Vagina (tissue), 2 donors: ENCODE measurements at regions not wholly inside any gene's neighbourhood (a gene's known extent, or its start where the extent isn't known, plus 50 kb on each side); places are given as distances from the start of the nearest gene placed in this dataset.

Experiments used
- DNase-seq, 2 donors: peaks; one replicate each; pipeline ENCODE4 v3.0.0-alpha.2; 2017; ENCODE audit errors: extremely low spot score in 2 of 2
- H3K27ac ChIP-seq: fragments of 200-600 bp; sonication (generic); one replicate; pipeline ENCODE4 v1.5.1; 2019
- H3K27me3 ChIP-seq: fragments of 200-600 bp; sonication (generic); one replicate; pipeline ENCODE4 v1.5.1; 2019
- H3K36me3 ChIP-seq, 2 donors: fragments of 200-600 bp; sonication (generic); one replicate each; pipeline ENCODE4 v1.5.1; 2017 to 2019
- H3K4me1 ChIP-seq: fragments of 200-600 bp; sonication (generic); one replicate; pipeline ENCODE4 v1.5.1; 2019
- H3K4me3 ChIP-seq, 2 donors: fragments of 200-600 bp; sonication (generic); 1 replicate in 1 of 2; 2 replicates in 1 of 2; pipeline ENCODE4 v1.5.1; 2016 to 2019
- H3K9me3 ChIP-seq: fragments of 200-600 bp; sonication (generic); one replicate; pipeline ENCODE4 v1.5.1; 2019
- POLR2A ChIP-seq, 2 donors: fragments of 450-650 bp; IDR thresholded peaks; one replicate each; pipeline ENCODE4 v1.6.1; 2017; ENCODE audit warnings: antibody characterized with exemption in 2 of 2, mild to moderate bottlenecking in 2 of 2, moderate library complexity in 2 of 2
- POLR2AphosphoS5 ChIP-seq, 2 donors: sonication (generic); formaldehyde crosslinking; IDR thresholded peaks; one replicate each; pipeline ENCODE4 v1.9.0; 2017; ENCODE audit warnings: antibody characterized with exemption in 2 of 2, mild to moderate bottlenecking in 2 of 2, low read depth in 1 of 2; ENCODE audit not compliant: insufficient read depth in 1 of 2
- intact Hi-C: fragments of 100-400 bp; cut with DNase I; formaldehyde crosslinking; loops from one replicate; pipeline ENCODE4 v1.15.1; 2023
- TF ChIP-seq, protein P1 (sequence below), 3 experiments: fragments of 450-650 bp in 2 of 3; fragments of 200-600 bp in 1 of 3; sonication (generic) in 1 of 3; IDR thresholded peaks; one replicate each; pipeline ENCODE4 v1.5.1; 2017 to 2019; ENCODE audit warnings: antibody characterized with exemption in 3 of 3, mild to moderate bottlenecking in 2 of 3, moderate library complexity in 2 of 3

GRCh38 chr12:127278351-127278750, 988.6 kb upstream of the TMEM132C start:
- Histone ChIP-seq H3K4me3 (no peak overlapping the region), H3K36me3 (no peaks in the 10 kb centered on the region), H3K4me1 (no peaks in the 10 kb centered on the region), H3K27me3 (no peaks in the 10 kb centered on the region), H3K27ac (no peak overlapping the region), H3K9me3 (no peaks in the 10 kb centered on the region)
- TF ChIP-seq POLR2AphosphoS5 (IDR thresholded peaks at IDR 0.05; ENCODE audit: insufficient read depth in 1 of 2, low read depth in 1 of 2) = no peak
- TF ChIP-seq, protein P1, sequence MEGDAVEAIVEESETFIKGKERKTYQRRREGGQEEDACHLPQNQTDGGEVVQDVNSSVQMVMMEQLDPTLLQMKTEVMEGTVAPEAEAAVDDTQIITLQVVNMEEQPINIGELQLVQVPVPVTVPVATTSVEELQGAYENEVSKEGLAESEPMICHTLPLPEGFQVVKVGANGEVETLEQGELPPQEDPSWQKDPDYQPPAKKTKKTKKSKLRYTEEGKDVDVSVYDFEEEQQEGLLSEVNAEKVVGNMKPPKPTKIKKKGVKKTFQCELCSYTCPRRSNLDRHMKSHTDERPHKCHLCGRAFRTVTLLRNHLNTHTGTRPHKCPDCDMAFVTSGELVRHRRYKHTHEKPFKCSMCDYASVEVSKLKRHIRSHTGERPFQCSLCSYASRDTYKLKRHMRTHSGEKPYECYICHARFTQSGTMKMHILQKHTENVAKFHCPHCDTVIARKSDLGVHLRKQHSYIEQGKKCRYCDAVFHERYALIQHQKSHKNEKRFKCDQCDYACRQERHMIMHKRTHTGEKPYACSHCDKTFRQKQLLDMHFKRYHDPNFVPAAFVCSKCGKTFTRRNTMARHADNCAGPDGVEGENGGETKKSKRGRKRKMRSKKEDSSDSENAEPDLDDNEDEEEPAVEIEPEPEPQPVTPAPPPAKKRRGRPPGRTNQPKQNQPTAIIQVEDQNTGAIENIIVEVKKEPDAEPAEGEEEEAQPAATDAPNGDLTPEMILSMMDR (IDR thresholded peaks at IDR 0.05) = no peak
- no peak for TF ChIP-seq POLR2A (IDR thresholded peaks at IDR 0.05)
- DNase-seq = peak in 1 of 2 donors; percentile 62
- intact Hi-C loops = no loop called here

- TF ChIP-seq POLR2AphosphoS5 (IDR thresholded peaks at IDR 0.05; ENCODE audit: insufficient read depth in 1 of 2, low read depth in 1 of 2) = no peak
- TF ChIP-seq, protein P1 (IDR thresholded peaks at IDR 0.05) = peak; percentile 34 to 55 (median 51)
- DNase-seq = no peak
- Histone ChIP-seq H3K4me1 (no peaks in the 10 kb centered on the region), H3K9me3 (no peaks in the 10 kb centered on the region), H3K36me3 (no peaks in the 10 kb centered on the region), H3K4me3 (no peak overlapping the region), H3K27ac (no peak overlapping the region), H3K27me3 (no peaks in the 10 kb centered on the region)
- intact Hi-C loops = no loop called here
These were observed 986.3 kb upstream of the TMEM132C start for GRCh38 chr12:127280393-127281275.

DNA sequence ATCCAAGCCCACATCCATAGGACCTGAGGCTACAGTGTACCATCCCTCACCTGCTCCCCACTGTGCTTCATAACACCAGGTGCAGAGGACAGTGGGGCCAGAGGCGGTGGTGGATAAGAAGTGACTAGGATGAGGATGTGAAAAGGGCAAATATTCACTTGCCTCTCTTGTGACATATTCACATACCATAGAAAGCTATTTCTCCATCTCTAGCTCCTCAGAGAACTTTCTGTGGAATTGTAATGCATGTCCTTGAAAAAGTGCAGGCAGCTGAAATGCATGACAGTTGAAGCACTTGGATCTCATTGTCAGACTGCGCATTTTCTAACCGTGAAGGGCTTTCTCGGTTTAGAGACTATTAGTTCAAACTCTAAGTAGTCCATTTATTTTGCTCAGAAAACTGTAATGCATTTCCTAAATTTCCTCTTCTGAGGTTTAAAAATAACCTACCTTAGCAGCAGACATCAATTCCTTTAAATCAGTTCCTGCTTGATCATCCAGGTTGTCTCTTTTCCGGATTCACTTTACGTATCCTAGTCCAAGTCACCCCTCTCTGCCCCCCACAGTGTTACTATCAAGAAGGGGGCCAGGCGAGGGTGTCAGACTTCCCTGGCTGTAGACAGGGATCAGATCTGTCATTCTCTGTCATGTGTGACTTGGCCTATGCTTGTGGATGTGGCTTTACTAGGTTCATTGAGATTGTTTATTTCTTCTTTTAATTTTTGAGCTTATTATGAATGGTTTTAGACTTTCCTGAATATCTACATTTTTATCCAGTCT, 984.0 kb upstream of the TMEM132C start:
- intact Hi-C loops = no loop called here
- no peak overlapping the region for H3K27ac ChIP-seq
- no peaks in the 10 kb centered on the region for H3K36me3 ChIP-seq
- no peaks in the 10 kb centered on the region for H3K4me1 ChIP-seq
- no peak for TF ChIP-seq POLR2AphosphoS5 (IDR thresholded peaks at IDR 0.05; ENCODE audit: insufficient read depth in 1 of 2, low read depth in 1 of 2)
- no peak for TF ChIP-seq POLR2A (IDR thresholded peaks at IDR 0.05)
- TF ChIP-seq, protein P1 (IDR thresholded peaks at IDR 0.05) = no peak
- no peaks in the 10 kb centered on the region for H3K27me3 ChIP-seq
- H3K9me3 ChIP-seq = no peaks in the 10 kb centered on the region
- no peak overlapping the region for H3K4me3 ChIP-seq
- no peak for DNase-seq

DNA sequence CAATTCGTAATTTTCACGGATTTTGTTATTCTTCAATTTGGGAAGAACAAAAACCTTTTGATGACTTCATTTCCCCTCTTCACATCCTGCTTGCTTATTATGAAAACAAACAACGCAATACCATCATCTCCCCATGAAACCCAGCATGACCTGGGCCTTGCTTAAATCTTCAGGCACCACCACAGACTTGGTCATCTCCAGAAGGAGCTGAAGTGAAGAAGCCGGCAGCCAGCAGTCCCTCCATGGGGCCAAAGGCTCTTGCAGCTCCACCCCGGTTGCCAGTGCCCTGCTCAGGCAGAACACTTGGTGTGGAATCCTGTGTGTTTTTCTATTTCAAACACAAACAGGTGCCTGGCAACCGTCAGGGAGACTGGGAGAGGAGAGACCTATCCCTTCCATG, 982.9 kb upstream of the TMEM132C start:
- DNase-seq = no peak
- no peak overlapping the region for H3K4me3 ChIP-seq
- H3K36me3 ChIP-seq = no peaks in the 10 kb centered on the region
- H3K27ac ChIP-seq = no peak overlapping the region
- no peaks in the 10 kb centered on the region for H3K9me3 ChIP-seq
- TF ChIP-seq, protein P1 (IDR thresholded peaks at IDR 0.05) = no peak
- H3K4me1 ChIP-seq = no peaks in the 10 kb centered on the region
- H3K27me3 ChIP-seq = no peaks in the 10 kb centered on the region
- intact Hi-C loops = no loop called here
